ENCODE measurements at regions not wholly inside any gene's neighbourhood (a gene's known extent, or its start where the extent isn't known, plus 50 kb on each side); places are given as distances from the start of the nearest gene placed in this dataset.

DNA sequence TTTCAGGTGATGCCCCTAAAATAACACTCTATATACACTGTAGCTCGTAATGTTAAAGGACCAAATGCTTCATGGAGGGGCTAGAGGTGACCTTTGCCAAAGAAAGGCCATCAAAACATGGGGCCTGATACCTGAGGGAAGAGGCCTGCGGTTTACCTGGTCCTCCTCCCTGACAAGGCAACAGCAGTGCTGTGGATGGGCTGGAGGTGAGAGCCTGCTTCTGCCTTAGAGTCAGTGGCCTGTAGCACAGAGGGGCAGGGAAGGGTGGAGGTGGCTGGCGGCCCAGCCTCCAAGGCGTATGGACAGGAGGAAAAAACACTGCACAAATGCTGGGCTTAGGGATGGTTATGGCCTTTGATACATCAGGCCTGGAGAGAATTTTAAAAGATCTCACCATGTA lies 137.8 kb upstream of the USP38 start:
- Histone ChIP-seq H3K14ac (ENCODE audit: low read length) (no peak overlapping the region), H3K79me1 (ENCODE audit: low read depth, low read length) (no peaks in the 10 kb centered on the region), H3K9me3 (replicated peaks in 1 of 2; ENCODE audit: control insufficient read depth in 2 of 2, insufficient read depth in 1 of 2, low read depth in 1 of 2, low read length in 2 of 2) (no peaks in the 10 kb centered on the region), H3K18ac (ENCODE audit: low read length) (no peak overlapping the region), H3K27ac (replicated peaks; ENCODE audit: low read length) (no peak overlapping the region), H4K8ac (ENCODE audit: low read depth, low read length) (no peak overlapping the region), H3K4me3 (ENCODE audit: low read length in 2 of 2) (peak overlapping the region in 1 of 2 donors; percentile 18), H4K91ac (ENCODE audit: low read depth, low read length, poor library complexity) (no peak overlapping the region), H3K4ac (ENCODE audit: low read length) (no peak overlapping the region), H3K27me3 (ENCODE audit: control insufficient read depth in 3 of 3, insufficient read depth in 3 of 3, low read depth in 1 of 3, low read length in 3 of 3) (no peaks in the 10 kb centered on the region), H2BK12ac (ENCODE audit: low read length) (no peak overlapping the region), H2BK5ac (ENCODE audit: low read length) (no peak overlapping the region), H3K36me3 (replicated peaks in 1 of 2; ENCODE audit: control insufficient read depth in 2 of 2, insufficient read depth in 2 of 2, low read length in 2 of 2) (no peaks in the 10 kb centered on the region), H2BK15ac (ENCODE audit: low read length) (no peak overlapping the region), H2AFZ (ENCODE audit: low read length) (no peak overlapping the region), H3K23ac (ENCODE audit: low read depth, low read length, poor library complexity) (no peak overlapping the region), H3K9ac (ENCODE audit: low read depth, low read length, poor library complexity) (no peak overlapping the region), H3K4me2 (ENCODE audit: insufficient read depth, low read length, poor library complexity, severe bottlenecking) (no peak overlapping the region), H3K4me1 (ENCODE audit: control insufficient read depth in 2 of 2, insufficient read depth in 1 of 2, low read depth in 1 of 2, low read length in 2 of 2) (no peaks in the 10 kb centered on the region), H2AK5ac (ENCODE audit: low read depth, low read length) (no peak overlapping the region), H2BK120ac (ENCODE audit: low read depth, low read length) (no peak overlapping the region)
- no CpG with 5 or more reads among the region's 4 CpGs for WGBS, 2 donors (ENCODE audit: extremely low coverage in 2 of 2, insufficient read length in 2 of 2, insufficient replicate concordance in 1 of 2)
- DNase-seq (ENCODE audit: low spot score) = no peak

DNA sequence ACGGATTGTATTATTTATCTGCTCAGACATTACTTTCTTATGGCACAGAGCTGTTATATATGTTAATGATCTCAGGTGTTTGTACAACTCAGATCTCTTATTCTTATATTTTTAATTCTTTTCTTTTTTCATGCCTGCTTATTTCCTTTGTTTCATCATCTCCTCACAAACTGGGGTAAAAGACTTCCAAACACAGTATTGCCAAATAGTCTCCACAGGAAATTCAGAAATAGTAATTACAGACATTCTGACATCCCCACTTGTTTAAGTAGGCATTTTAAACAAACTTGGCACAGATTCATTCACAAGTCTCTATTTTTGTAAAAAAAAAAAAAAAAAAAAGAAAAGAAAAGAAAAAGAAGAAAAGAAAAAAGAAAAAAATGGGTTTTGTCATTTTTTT lies 129.7 kb upstream of the USP38 start:
- WGBS, 2 donors (ENCODE audit: extremely low coverage in 2 of 2, insufficient read length in 2 of 2, insufficient replicate concordance in 1 of 2) = no CpG with 5 or more reads among the region's 1 CpG

GRCh38 chr4:143055997-143056396 lies 128.7 kb upstream of the USP38 start:
- Histone ChIP-seq H3K9me3 (replicated peaks in 1 of 2; ENCODE audit: control insufficient read depth in 2 of 2, insufficient read depth in 1 of 2, low read depth in 1 of 2, low read length in 2 of 2) (no peaks in the 10 kb centered on the region), H2BK15ac (ENCODE audit: low read length) (no peak overlapping the region), H3K27me3 (ENCODE audit: control insufficient read depth in 3 of 3, insufficient read depth in 3 of 3, low read depth in 1 of 3, low read length in 3 of 3) (no peaks in the 10 kb centered on the region), H3K79me1 (ENCODE audit: low read depth, low read length) (no peaks in the 10 kb centered on the region), H3K27ac (replicated peaks; ENCODE audit: low read length) (no peak overlapping the region), H2BK120ac (ENCODE audit: low read depth, low read length) (no peak overlapping the region), H3K36me3 (replicated peaks in 1 of 2; ENCODE audit: control insufficient read depth in 2 of 2, insufficient read depth in 2 of 2, low read length in 2 of 2) (no peaks in the 10 kb centered on the region), H3K18ac (ENCODE audit: low read length) (no peak overlapping the region), H3K4me1 (ENCODE audit: control insufficient read depth in 2 of 2, insufficient read depth in 1 of 2, low read depth in 1 of 2, low read length in 2 of 2) (no peaks in the 10 kb centered on the region), H4K91ac (ENCODE audit: low read depth, low read length, poor library complexity) (no peak overlapping the region), H3K23ac (ENCODE audit: low read depth, low read length, poor library complexity) (no peak overlapping the region), H3K4ac (ENCODE audit: low read length) (no peak overlapping the region), H3K4me3 (ENCODE audit: low read length in 2 of 2) (no peak overlapping the region), H2BK12ac (ENCODE audit: low read length) (no peak overlapping the region), H2AFZ (ENCODE audit: low read length) (no peak overlapping the region), H4K8ac (ENCODE audit: low read depth, low read length) (no peak overlapping the region), H2BK5ac (ENCODE audit: low read length) (no peak overlapping the region), H3K9ac (ENCODE audit: low read depth, low read length, poor library complexity) (no peak overlapping the region), H3K4me2 (ENCODE audit: insufficient read depth, low read length, poor library complexity, severe bottlenecking) (no peak overlapping the region), H3K14ac (ENCODE audit: low read length) (no peak overlapping the region), H2AK5ac (ENCODE audit: low read depth, low read length) (no peak overlapping the region)
- WGBS, 2 donors (ENCODE audit: extremely low coverage in 2 of 2, insufficient read length in 2 of 2, insufficient replicate concordance in 1 of 2) = no CpG with 5 or more reads among the region's 4 CpGs
- DNase-seq (ENCODE audit: low spot score) = no peak

More for the DNA sequence above, 129.7 kb upstream of the USP38 start:
- no peak overlapping the region for H2BK120ac ChIP-seq (ENCODE audit: low read depth, low read length)
- H2AK5ac ChIP-seq (ENCODE audit: low read depth, low read length) = no peak overlapping the region
- H2AFZ ChIP-seq (ENCODE audit: low read length) = no peak overlapping the region
- no peaks in the 10 kb centered on the region for H3K4me1 ChIP-seq (ENCODE audit: control insufficient read depth in 2 of 2, insufficient read depth in 1 of 2, low read depth in 1 of 2, low read length in 2 of 2)
- H4K8ac ChIP-seq (ENCODE audit: low read depth, low read length) = no peak overlapping the region
- H2BK15ac ChIP-seq (ENCODE audit: low read length) = no peak overlapping the region
- H3K14ac ChIP-seq (ENCODE audit: low read length) = no peak overlapping the region
- H3K4me2 ChIP-seq (ENCODE audit: insufficient read depth, low read length, poor library complexity, severe bottlenecking) = no peak overlapping the region
- no peak overlapping the region for H4K91ac ChIP-seq (ENCODE audit: low read depth, low read length, poor library complexity)
- H3K4ac ChIP-seq (ENCODE audit: low read length) = no peak overlapping the region
- no peaks in the 10 kb centered on the region for H3K79me1 ChIP-seq (ENCODE audit: low read depth, low read length)
- H3K4me3 ChIP-seq (ENCODE audit: low read length in 2 of 2) = no peak overlapping the region
- no peak for DNase-seq (ENCODE audit: low spot score)
- no peak overlapping the region for H2BK5ac ChIP-seq (ENCODE audit: low read length)
- H3K9me3 ChIP-seq (replicated peaks in 1 of 2; ENCODE audit: control insufficient read depth in 2 of 2, insufficient read depth in 1 of 2, low read depth in 1 of 2, low read length in 2 of 2) = no peaks in the 10 kb centered on the region
- H3K27me3 ChIP-seq (ENCODE audit: control insufficient read depth in 3 of 3, insufficient read depth in 3 of 3, low read depth in 1 of 3, low read length in 3 of 3) = no peaks in the 10 kb centered on the region
- H3K9ac ChIP-seq (ENCODE audit: low read depth, low read length, poor library complexity) = no peak overlapping the region
- no peak overlapping the region for H3K18ac ChIP-seq (ENCODE audit: low read length)
- no peak overlapping the region for H3K27ac ChIP-seq (replicated peaks; ENCODE audit: low read length)
- no peak overlapping the region for H3K23ac ChIP-seq (ENCODE audit: low read depth, low read length, poor library complexity)
- H3K36me3 ChIP-seq (replicated peaks in 1 of 2; ENCODE audit: control insufficient read depth in 2 of 2, insufficient read depth in 2 of 2, low read length in 2 of 2) = no peaks in the 10 kb centered on the region
- no peak overlapping the region for H2BK12ac ChIP-seq (ENCODE audit: low read length)

DNA sequence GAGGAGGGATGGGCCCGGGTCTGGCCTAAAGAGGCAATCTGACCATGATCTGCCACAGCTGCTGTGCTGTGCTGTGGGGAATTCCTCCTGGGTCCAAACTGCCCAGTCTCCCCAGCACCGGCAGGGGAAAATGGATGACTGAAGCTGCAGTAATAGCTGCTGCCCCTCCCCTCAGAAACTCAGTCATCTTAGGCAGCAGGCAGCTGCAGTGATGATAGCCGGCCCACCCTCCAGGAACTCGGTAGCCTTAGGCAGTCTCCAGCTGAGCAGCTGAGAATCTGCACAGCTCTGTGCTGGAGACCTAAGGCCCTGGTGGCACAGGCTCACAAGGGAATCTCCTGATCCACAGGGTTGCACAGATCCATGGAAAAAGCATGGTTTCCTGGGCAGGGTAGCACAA lies 113.4 kb upstream of the USP38 start:
- Histone ChIP-seq H2AK5ac (ENCODE audit: low read depth, low read length) (no peak overlapping the region), H3K27me3 (ENCODE audit: control insufficient read depth in 3 of 3, insufficient read depth in 3 of 3, low read depth in 1 of 3, low read length in 3 of 3) (no peaks in the 10 kb centered on the region), H3K4ac (ENCODE audit: low read length) (no peak overlapping the region)

More for the DNA sequence above, 113.4 kb upstream of the USP38 start:
- Histone ChIP-seq H3K4me1 (ENCODE audit: control insufficient read depth in 2 of 2, insufficient read depth in 1 of 2, low read depth in 1 of 2, low read length in 2 of 2) (no peaks in the 10 kb centered on the region), H3K4me2 (ENCODE audit: insufficient read depth, low read length, poor library complexity, severe bottlenecking) (no peak overlapping the region), H3K9me3 (replicated peaks in 1 of 2; ENCODE audit: control insufficient read depth in 2 of 2, insufficient read depth in 1 of 2, low read depth in 1 of 2, low read length in 2 of 2) (peaks cover 0 to 2% of the 10 kb centered on the region in 2 donors), H2BK15ac (ENCODE audit: low read length) (no peak overlapping the region), H3K23ac (ENCODE audit: low read depth, low read length, poor library complexity) (no peak overlapping the region), H3K36me3 (replicated peaks in 1 of 2; ENCODE audit: control insufficient read depth in 2 of 2, insufficient read depth in 2 of 2, low read length in 2 of 2) (no peaks in the 10 kb centered on the region), H3K14ac (ENCODE audit: low read length) (no peak overlapping the region), H2BK12ac (ENCODE audit: low read length) (no peak overlapping the region), H4K8ac (ENCODE audit: low read depth, low read length) (no peak overlapping the region), H2BK120ac (ENCODE audit: low read depth, low read length) (no peak overlapping the region), H3K4me3 (ENCODE audit: low read length in 2 of 2) (no peak overlapping the region), H2AFZ (ENCODE audit: low read length) (no peak overlapping the region), H4K91ac (ENCODE audit: low read depth, low read length, poor library complexity) (no peak overlapping the region), H2BK5ac (ENCODE audit: low read length) (no peak overlapping the region), H3K18ac (ENCODE audit: low read length) (peak overlapping the region; percentile 57), H3K9ac (ENCODE audit: low read depth, low read length, poor library complexity) (no peak overlapping the region), H3K79me1 (ENCODE audit: low read depth, low read length) (no peaks in the 10 kb centered on the region), H3K27ac (replicated peaks; ENCODE audit: low read length) (no peak overlapping the region)
- WGBS, 2 donors (ENCODE audit: extremely low coverage in 2 of 2, insufficient read length in 2 of 2, insufficient replicate concordance in 1 of 2) = no CpG with 5 or more reads among the region's 4 CpGs
- DNase-seq (ENCODE audit: low spot score) = no peak

Measured in neuronal stem cell (in vitro differentiated cells).